A549 (cell line): ENCODE measurements at regions not wholly inside any gene's neighbourhood (a gene's known extent, or its start where the extent isn't known, plus 50 kb on each side); places are given as distances from the start of the nearest gene placed in this dataset.

Experiments
- BHLHE40 ChIP-seq: IDR thresholded peaks from 2 replicates; pipeline ENCODE4 v1.6.1; 2012; ENCODE audit warnings: low read depth, low read length, inconsistent platforms
- CHD4 ChIP-seq: fragments of 200-600 bp; sonication (generic); IDR thresholded peaks from 2 replicates; pipeline ENCODE4 v1.6.1; 2016; ENCODE audit warnings: antibody characterized with exemption, mild to moderate bottlenecking, borderline replicate concordance
- CTCF ChIP-seq: fragments of >200 bp; sonication (Bioruptor Twin); formaldehyde crosslinking; IDR thresholded peaks from 3 replicates; pipeline ENCODE4 v1.5.1; 2016
- FOSB ChIP-seq: fragments of 250-450 bp; sonication (Bioruptor Pico); IDR thresholded peaks from 2 replicates; pipeline ENCODE4 v1.5.0; 2020; ENCODE audit warnings: mild to moderate bottlenecking, moderate library complexity
- GATA3 ChIP-seq: IDR thresholded peaks from 2 replicates; pipeline ENCODE4 v1.6.1; 2012; ENCODE audit warnings: borderline replicate concordance
- JUNB ChIP-seq: fragments of >200 bp; sonication (Bioruptor Twin); formaldehyde crosslinking; IDR thresholded peaks from 2 replicates; pipeline ENCODE4 v1.6.1; 2016
- KDM1A ChIP-seq: fragments of 200-600 bp; sonication (generic); IDR thresholded peaks from 2 replicates; pipeline ENCODE4 v1.6.1; 2016; ENCODE audit warnings: low read depth, mild to moderate bottlenecking
- NPAS2 ChIP-seq: fragments of 250-450 bp; sonication (Bioruptor Pico); IDR thresholded peaks from 2 replicates; pipeline ENCODE4 v1.8.0; 2022; ENCODE audit warnings: mild to moderate bottlenecking, moderate library complexity, borderline replicate concordance
- POLR2A ChIP-seq: IDR thresholded peaks from 2 replicates; pipeline ENCODE4 v1.6.1; 2012; ENCODE audit warnings: mild to moderate bottlenecking, low read length
- RCOR1 ChIP-seq: fragments of 150-350 bp; IDR thresholded peaks from 2 replicates; pipeline ENCODE4 v1.6.1; 2014; ENCODE audit warnings: antibody characterized with exemption, low read length, low read depth
- RNF2 ChIP-seq: fragments of 200-600 bp; sonication (generic); IDR thresholded peaks from 2 replicates; pipeline ENCODE4 v1.6.1; 2016; ENCODE audit warnings: low read depth, mild to moderate bottlenecking, antibody characterized with exemption, moderate library complexity, borderline replicate concordance
- SREBF2 ChIP-seq: fragments of 450-650 bp; IDR thresholded peaks from 2 replicates; pipeline ENCODE4 v1.6.1; 2014; ENCODE audit warnings: mild to moderate bottlenecking, moderate library complexity
- TF ChIP-seq, protein P1 (sequence below): IDR thresholded peaks from 2 replicates; pipeline ENCODE4 v1.6.1; 2012
- TF ChIP-seq, protein P2 (sequence below): fragments of 200-600 bp; sonication (generic); IDR thresholded peaks from 2 replicates; pipeline ENCODE4 v1.6.1; 2016; ENCODE audit warnings: antibody characterized with exemption, mild to moderate bottlenecking, moderate library complexity

DNA sequence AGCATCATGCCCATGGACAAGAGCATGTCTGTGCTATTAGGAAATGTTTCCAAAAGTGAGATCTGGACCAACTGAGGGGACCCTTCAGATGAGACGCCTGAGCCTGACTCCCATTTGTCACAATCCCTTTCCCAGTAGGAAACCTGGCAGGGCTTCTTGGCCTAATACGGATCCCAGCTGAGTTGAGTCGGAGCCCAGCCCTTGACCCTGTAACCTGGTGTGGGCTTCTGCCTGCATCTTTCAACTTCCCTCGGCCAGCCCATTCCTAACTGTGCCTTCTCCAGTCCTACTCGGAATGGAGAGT, 148.3 kb downstream of the IRX2 start:
- TF ChIP-seq CTCF (no peak), POLR2A (no peak), SREBF2 (no peak), KDM1A (no peak), RCOR1 (no peak), JUNB (no peak), RNF2 (no peak), FOSB (CRISPR knock-in tag) (no peak), BHLHE40 (no peak), GATA3 (no peak), CHD4 (no peak), NPAS2 (CRISPR knock-in tag) (no peak)
- TF ChIP-seq, protein P1, sequence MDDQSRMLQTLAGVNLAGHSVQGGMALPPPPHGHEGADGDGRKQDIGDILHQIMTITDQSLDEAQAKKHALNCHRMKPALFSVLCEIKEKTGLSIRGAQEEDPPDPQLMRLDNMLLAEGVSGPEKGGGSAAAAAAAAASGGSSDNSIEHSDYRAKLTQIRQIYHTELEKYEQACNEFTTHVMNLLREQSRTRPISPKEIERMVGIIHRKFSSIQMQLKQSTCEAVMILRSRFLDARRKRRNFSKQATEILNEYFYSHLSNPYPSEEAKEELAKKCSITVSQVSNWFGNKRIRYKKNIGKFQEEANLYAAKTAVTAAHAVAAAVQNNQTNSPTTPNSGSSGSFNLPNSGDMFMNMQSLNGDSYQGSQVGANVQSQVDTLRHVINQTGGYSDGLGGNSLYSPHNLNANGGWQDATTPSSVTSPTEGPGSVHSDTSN, result no peak
- TF ChIP-seq, protein P2, sequence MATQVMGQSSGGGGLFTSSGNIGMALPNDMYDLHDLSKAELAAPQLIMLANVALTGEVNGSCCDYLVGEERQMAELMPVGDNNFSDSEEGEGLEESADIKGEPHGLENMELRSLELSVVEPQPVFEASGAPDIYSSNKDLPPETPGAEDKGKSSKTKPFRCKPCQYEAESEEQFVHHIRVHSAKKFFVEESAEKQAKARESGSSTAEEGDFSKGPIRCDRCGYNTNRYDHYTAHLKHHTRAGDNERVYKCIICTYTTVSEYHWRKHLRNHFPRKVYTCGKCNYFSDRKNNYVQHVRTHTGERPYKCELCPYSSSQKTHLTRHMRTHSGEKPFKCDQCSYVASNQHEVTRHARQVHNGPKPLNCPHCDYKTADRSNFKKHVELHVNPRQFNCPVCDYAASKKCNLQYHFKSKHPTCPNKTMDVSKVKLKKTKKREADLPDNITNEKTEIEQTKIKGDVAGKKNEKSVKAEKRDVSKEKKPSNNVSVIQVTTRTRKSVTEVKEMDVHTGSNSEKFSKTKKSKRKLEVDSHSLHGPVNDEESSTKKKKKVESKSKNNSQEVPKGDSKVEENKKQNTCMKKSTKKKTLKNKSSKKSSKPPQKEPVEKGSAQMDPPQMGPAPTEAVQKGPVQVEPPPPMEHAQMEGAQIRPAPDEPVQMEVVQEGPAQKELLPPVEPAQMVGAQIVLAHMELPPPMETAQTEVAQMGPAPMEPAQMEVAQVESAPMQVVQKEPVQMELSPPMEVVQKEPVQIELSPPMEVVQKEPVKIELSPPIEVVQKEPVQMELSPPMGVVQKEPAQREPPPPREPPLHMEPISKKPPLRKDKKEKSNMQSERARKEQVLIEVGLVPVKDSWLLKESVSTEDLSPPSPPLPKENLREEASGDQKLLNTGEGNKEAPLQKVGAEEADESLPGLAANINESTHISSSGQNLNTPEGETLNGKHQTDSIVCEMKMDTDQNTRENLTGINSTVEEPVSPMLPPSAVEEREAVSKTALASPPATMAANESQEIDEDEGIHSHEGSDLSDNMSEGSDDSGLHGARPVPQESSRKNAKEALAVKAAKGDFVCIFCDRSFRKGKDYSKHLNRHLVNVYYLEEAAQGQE, result no peak
